CD4-positive, CD25-positive, alpha-beta regulatory T cell (primary cell): ENCODE measurements at regions not wholly inside any gene's neighbourhood (a gene's known extent, or its start where the extent isn't known, plus 50 kb on each side); places are given as distances from the start of the nearest gene placed in this dataset.

Experiments used
- ATAC-seq, 2 donors: fragments of 150-1000 bp; cut with Tn5 transposase; one replicate each; pipeline ENCODE4 v1.10.0; 2021; ENCODE audit warnings: low read depth in 2 of 2, moderate number of reproducible peaks in 2 of 2, moderate library complexity in 1 of 2
- DNase-seq, 3 donors: peaks; one replicate each; pipeline versions ENCODE4 v3.0.0 to v3.0.0-alpha.2; 2012 to 2022; ENCODE audit warnings: mixed read lengths in 1 of 3
- H3K27ac ChIP-seq: one replicate; pipeline ENCODE4 v1.7.0; 2013; ENCODE audit warnings: mild to moderate bottlenecking, low read length; ENCODE audit not compliant: insufficient read depth, poor library complexity, severe bottlenecking
- H3K27me3 ChIP-seq: one replicate; pipeline ENCODE4 v1.7.0; 2013; ENCODE audit warnings: low read length; ENCODE audit not compliant: control insufficient read depth, insufficient read depth
- H3K36me3 ChIP-seq: one replicate; pipeline ENCODE4 v1.7.0; 2013; ENCODE audit warnings: mild to moderate bottlenecking, low read length, moderate library complexity; ENCODE audit not compliant: control insufficient read depth, insufficient read depth
- H3K4me1 ChIP-seq: 2 replicates; pipeline ENCODE4 v1.7.0; 2013; ENCODE audit warnings: mild to moderate bottlenecking, low read length; ENCODE audit not compliant: insufficient read depth, control insufficient read depth, poor library complexity, severe bottlenecking
- H3K4me3 ChIP-seq: one replicate; pipeline ENCODE4 v1.7.0; 2013; ENCODE audit warnings: low read depth, mild to moderate bottlenecking, low read length, moderate library complexity
- H3K9me3 ChIP-seq, 2 experiments: 1 replicate in 1 of 2; 2 replicates in 1 of 2; pipeline ENCODE4 v1.7.0; 2013; ENCODE audit warnings: low read length in 2 of 2, mild to moderate bottlenecking in 1 of 2, moderate library complexity in 1 of 2; ENCODE audit not compliant: control insufficient read depth in 2 of 2
- H3K27ac Mint-ChIP-seq, 3 donors: one replicate each; pipeline ENCODE4 v1.8.0; 2020 to 2022; ENCODE audit warnings: mild to moderate bottlenecking in 3 of 3, mixed read lengths in 3 of 3, moderate library complexity in 2 of 3
- H3K27me3 Mint-ChIP-seq: one replicate; pipeline ENCODE4 v1.8.0; 2022; ENCODE audit warnings: mild to moderate bottlenecking, mixed read lengths
- H3K36me3 Mint-ChIP-seq: one replicate; pipeline ENCODE4 v1.8.0; 2020; ENCODE audit warnings: mixed read lengths
- H3K4me1 Mint-ChIP-seq, 4 donors: one replicate each; pipeline ENCODE4 v1.8.0; 2020 to 2022; ENCODE audit warnings: mixed read lengths in 4 of 4, mild to moderate bottlenecking in 1 of 4
- H3K4me3 Mint-ChIP-seq, 4 donors: one replicate each; pipeline ENCODE4 v1.8.0; 2020 to 2022; ENCODE audit warnings: mild to moderate bottlenecking in 4 of 4, mixed read lengths in 4 of 4, moderate library complexity in 3 of 4
- H3K9me3 Mint-ChIP-seq, 7 donors: one replicate each; pipeline ENCODE4 v1.8.0; 2020 to 2022; ENCODE audit warnings: mixed read lengths in 7 of 7, mild to moderate bottlenecking in 3 of 7, moderate library complexity in 2 of 7

DNA sequence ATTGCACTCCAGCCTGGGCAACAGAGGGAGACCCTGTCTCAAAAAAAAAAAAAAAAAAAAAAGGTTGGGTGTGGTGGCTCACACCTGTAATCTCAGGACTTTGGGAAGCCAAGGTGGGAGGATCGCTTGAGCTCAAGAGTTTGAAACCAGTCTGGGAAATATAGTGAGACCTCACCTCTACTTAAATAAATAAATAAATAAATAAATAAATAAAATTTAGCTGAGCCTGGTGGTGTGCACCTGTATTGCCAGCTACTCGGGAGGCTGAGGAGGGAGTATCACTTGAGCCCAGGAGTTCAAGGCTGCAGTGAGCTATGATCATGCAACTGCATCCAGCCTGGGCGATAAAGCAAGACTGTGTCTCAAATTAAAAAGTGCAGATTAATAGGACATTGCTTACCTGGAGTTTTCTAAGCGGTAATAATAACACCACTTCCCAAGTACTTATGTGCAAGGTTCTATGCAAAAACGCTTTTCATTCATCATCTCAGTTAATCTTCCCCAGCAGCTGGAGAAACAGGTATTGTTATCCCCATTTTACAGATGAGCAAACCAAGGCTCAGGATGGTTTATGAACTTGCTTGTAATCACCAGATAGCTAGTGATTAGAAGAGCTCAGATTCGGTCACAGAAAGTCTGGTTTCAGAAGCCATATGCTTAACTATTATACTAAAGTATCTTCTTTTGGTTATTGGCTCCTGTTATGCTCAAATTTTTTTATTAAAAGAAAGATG is 196.5 kb upstream of the MKLN1 start:
- Mint-ChIP-seq H3K4me3 (no peak overlapping the region), H3K36me3 (no peaks in the 10 kb centered on the region), H3K27me3 (no peaks in the 10 kb centered on the region), H3K27ac (no peak overlapping the region), H3K9me3 (no peaks in the 10 kb centered on the region), H3K4me1 (no peaks in the 10 kb centered on the region)
- ATAC-seq (no peak), DNase-seq (no peak)
- Histone ChIP-seq H3K4me1 (no peaks in the 10 kb centered on the region), H3K27me3 (no peaks in the 10 kb centered on the region), H3K36me3 (no peaks in the 10 kb centered on the region), H3K9me3 (no peaks in the 10 kb centered on the region), H3K27ac (no peak overlapping the region), H3K4me3 (no peak overlapping the region)

DNA sequence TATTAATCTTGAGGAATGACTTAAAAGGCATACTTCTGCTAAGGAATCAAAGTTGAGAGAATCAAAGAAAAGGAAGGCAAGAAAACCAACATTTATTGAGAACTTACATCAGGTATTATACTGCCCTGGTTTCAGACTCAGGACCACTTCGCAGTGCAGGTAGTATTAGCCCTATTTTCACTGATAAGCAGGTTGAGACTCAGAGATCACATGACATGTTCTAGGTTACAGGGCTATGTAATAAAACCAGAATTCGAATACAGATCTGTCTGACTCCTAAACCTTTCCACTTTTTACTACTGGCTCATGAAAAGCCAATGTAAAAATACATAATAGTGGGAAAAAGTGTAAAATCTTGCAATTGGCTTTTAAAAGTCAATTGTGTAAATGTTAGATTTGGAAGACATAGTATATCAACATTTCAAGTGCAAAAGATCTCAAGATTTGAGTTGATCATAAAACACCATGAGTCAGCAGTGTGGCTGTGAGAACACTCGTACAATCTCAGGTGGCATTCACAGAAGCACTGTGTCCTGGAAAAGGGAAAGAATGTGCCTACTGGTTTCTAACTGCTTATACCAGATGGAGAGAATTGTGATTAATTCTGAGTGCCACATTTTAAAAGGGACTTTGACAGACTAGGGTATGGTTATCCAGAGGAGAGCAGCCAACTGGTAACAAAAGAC is 195.8 kb upstream of the MKLN1 start:
- Histone ChIP-seq H3K4me3 (no peak overlapping the region), H3K9me3 (no peaks in the 10 kb centered on the region), H3K4me1 (no peaks in the 10 kb centered on the region), H3K27me3 (no peaks in the 10 kb centered on the region), H3K36me3 (no peaks in the 10 kb centered on the region), H3K27ac (no peak overlapping the region)
- Mint-ChIP-seq H3K4me3 (no peak overlapping the region), H3K27ac (peak overlapping the region in 2 of 3 donors; percentile 66 to 73), H3K4me1 (no peaks in the 10 kb centered on the region), H3K27me3 (no peaks in the 10 kb centered on the region), H3K36me3 (no peaks in the 10 kb centered on the region), H3K9me3 (no peaks in the 10 kb centered on the region)
- ATAC-seq (no peak), DNase-seq (no peak)

DNA sequence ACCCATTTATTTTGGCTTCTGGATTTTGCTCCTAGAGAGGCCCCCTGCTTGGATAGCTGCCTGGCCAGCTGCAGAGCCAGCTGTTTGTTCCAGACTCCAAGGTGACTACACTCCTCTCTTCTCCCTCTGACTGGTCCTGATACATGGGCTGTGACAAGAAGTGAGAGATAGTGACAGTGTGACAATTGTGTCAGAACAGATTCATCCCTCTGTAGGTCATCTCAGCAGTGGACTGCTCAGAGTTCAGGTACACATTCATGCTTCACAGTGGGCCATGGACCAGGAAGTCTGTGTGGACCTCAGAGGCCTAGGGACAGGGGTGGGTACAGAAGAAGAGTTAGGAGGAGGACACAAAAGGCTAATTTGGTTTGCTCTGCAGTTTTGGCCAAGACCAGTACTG is 188.2 kb upstream of the MKLN1 start:
- ATAC-seq = no peak
- DNase-seq = no peak
- peak overlapping the region in 1 of 3 donors; percentile 92 for H3K27ac Mint-ChIP-seq
- Histone ChIP-seq H3K27me3 (no peaks in the 10 kb centered on the region), H3K27ac (no peak overlapping the region), H3K36me3 (no peaks in the 10 kb centered on the region), H3K4me3 (no peak overlapping the region), H3K4me1 (no peaks in the 10 kb centered on the region), H3K9me3 (no peaks in the 10 kb centered on the region)
- H3K36me3 Mint-ChIP-seq = no peaks in the 10 kb centered on the region
- H3K4me3 Mint-ChIP-seq = no peak overlapping the region
- peaks cover 0 to 2% (median 0%) of the 10 kb centered on the region in 4 donors for H3K4me1 Mint-ChIP-seq
- H3K9me3 Mint-ChIP-seq = peaks cover 0 to 3% (median 0%) of the 10 kb centered on the region in 7 donors
- peaks cover 4% of the 10 kb centered on the region for H3K27me3 Mint-ChIP-seq

DNA sequence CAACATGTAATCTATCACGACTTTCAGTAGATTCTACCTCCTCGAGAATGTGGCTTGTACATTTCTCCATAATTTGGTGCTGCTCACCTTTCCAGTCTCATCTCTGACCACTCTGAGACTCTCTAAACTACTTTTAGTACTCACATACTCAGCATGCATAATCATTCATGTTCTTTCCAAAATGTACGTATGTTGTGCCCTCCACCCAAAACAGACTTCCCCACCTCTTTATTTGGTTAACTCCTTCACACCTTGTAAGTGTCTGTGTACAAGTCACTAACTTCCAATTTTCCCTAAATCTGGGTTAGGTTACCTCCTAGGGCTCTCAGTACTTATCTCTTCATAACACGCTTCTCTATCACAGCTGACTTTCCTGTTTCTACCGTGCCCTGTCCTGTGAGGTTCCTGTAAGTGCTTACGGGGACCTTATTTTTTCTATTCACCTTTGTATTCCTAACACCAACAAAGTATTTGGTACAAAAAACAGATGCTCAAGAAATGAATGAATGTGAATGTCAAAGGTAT is 186.2 kb upstream of the MKLN1 start:
- Histone ChIP-seq H3K4me3 (no peak overlapping the region), H3K36me3 (no peaks in the 10 kb centered on the region), H3K27ac (no peak overlapping the region), H3K4me1 (no peaks in the 10 kb centered on the region), H3K27me3 (no peaks in the 10 kb centered on the region), H3K9me3 (no peaks in the 10 kb centered on the region)
- DNase-seq (no peak), ATAC-seq (no peak)
- peaks cover 0 to 3% (median 0%) of the 10 kb centered on the region in 7 donors for H3K9me3 Mint-ChIP-seq
- peaks cover 0 to 2% (median 0%) of the 10 kb centered on the region in 4 donors for H3K4me1 Mint-ChIP-seq
- peaks cover 4% of the 10 kb centered on the region for H3K27me3 Mint-ChIP-seq
- H3K27ac Mint-ChIP-seq = no peak overlapping the region
- no peak overlapping the region for H3K4me3 Mint-ChIP-seq
- H3K36me3 Mint-ChIP-seq = no peaks in the 10 kb centered on the region

DNA sequence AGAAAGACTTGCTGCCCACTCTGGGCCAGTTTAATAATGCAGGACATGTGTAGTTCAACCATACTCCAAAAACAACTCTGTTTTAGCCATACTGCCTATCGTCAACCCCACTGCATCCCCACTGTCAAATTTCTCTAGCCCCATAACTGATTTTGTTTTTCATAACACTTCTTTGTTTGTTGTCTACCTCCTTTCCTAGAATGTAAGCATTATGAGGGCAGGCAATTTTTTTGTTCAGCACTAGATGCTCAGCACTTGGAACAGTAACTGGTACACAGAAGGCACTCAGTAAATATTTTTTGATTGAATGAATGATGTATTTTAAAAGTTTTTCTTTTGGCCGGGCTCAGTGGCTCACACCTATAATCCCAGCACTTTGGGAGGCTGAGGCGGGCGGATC is 183.8 kb upstream of the MKLN1 start:
- no peaks in the 10 kb centered on the region for H3K4me1 ChIP-seq
- DNase-seq = no peak
- no peaks in the 10 kb centered on the region for H3K36me3 ChIP-seq
- Mint-ChIP-seq H3K27me3 (peaks cover 9% of the 10 kb centered on the region), H3K36me3 (no peaks in the 10 kb centered on the region), H3K4me1 (no peaks in the 10 kb centered on the region), H3K4me3 (no peak overlapping the region), H3K27ac (peak overlapping the region in 1 of 3 donors; percentile 20), H3K9me3 (peaks cover 0 to 5% (median 0%) of the 10 kb centered on the region in 7 donors)
- no peak for ATAC-seq
- H3K27ac ChIP-seq = no peak overlapping the region
- H3K9me3 ChIP-seq = no peaks in the 10 kb centered on the region
- H3K4me3 ChIP-seq = no peak overlapping the region
- no peaks in the 10 kb centered on the region for H3K27me3 ChIP-seq

DNA sequence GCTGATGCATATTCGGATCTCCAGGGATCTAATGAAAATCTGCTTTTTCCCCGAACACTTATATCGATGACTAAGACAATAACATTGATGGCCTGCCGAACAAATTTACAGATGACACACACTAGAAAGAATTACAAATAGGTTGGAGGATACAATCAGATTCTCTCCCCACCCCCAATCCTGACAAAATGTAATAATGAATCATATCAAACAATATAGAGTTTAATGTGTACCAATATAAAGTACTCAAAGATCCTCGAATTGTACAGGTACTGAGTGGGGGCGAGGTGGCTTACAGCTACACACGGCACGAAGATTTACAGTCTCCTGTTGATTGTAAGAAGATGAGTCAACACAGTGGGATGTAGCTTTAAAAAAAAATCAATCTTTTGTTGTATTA is 182.7 kb upstream of the MKLN1 start:
- Mint-ChIP-seq H3K36me3 (no peaks in the 10 kb centered on the region), H3K27me3 (peaks cover 5% of the 10 kb centered on the region), H3K4me3 (no peak overlapping the region), H3K27ac (no peak overlapping the region), H3K9me3 (peaks cover 0 to 5% (median 0%) of the 10 kb centered on the region in 7 donors), H3K4me1 (no peaks in the 10 kb centered on the region)
- ATAC-seq (no peak), DNase-seq (no peak)
- H3K4me3 ChIP-seq = no peak overlapping the region
- H3K27me3 ChIP-seq = no peaks in the 10 kb centered on the region
- no peaks in the 10 kb centered on the region for H3K9me3 ChIP-seq
- no peaks in the 10 kb centered on the region for H3K36me3 ChIP-seq
- no peaks in the 10 kb centered on the region for H3K4me1 ChIP-seq
- H3K27ac ChIP-seq = no peak overlapping the region

DNA sequence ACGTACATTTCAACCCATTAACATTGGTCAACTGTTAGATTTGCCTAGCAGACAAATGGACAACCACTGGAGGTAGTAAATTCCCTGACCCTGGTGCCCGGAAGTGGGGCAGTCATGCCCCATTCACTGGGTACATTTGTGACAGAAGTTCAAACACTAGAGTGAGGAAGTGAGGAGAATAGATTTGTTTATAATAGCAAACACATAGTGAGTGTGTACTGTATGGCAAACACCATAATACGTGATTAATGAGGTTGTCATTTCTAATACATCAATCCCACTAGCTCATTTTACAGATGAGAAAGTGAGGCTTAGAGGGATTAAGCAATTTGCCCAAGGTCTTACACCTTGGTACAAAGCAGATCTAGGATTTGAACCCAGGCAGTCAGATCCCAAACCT is 181.9 kb upstream of the MKLN1 start:
- H3K4me3 Mint-ChIP-seq = no peak overlapping the region
- Histone ChIP-seq H3K9me3 (no peaks in the 10 kb centered on the region), H3K4me1 (no peaks in the 10 kb centered on the region), H3K36me3 (no peaks in the 10 kb centered on the region), H3K27ac (no peak overlapping the region), H3K27me3 (no peaks in the 10 kb centered on the region), H3K4me3 (no peak overlapping the region)
- H3K36me3 Mint-ChIP-seq = no peaks in the 10 kb centered on the region
- peak overlapping the region in 1 of 3 donors; percentile 6 for H3K27ac Mint-ChIP-seq
- ATAC-seq = no peak
- H3K4me1 Mint-ChIP-seq = no peaks in the 10 kb centered on the region
- no peak for DNase-seq
- H3K27me3 Mint-ChIP-seq = peaks cover 5% of the 10 kb centered on the region
- peaks cover 0 to 5% (median 0%) of the 10 kb centered on the region in 7 donors for H3K9me3 Mint-ChIP-seq
